Fibroblast of skin of scalp (primary cell): ENCODE measurements at regions not wholly inside any gene's neighbourhood (a gene's known extent, or its start where the extent isn't known, plus 50 kb on each side); places are given as distances from the start of the nearest gene placed in this dataset.

Experiments
- DNase-seq: peaks from one replicate; pipeline ENCODE4 v3.0.0-alpha.2; 2013

DNA sequence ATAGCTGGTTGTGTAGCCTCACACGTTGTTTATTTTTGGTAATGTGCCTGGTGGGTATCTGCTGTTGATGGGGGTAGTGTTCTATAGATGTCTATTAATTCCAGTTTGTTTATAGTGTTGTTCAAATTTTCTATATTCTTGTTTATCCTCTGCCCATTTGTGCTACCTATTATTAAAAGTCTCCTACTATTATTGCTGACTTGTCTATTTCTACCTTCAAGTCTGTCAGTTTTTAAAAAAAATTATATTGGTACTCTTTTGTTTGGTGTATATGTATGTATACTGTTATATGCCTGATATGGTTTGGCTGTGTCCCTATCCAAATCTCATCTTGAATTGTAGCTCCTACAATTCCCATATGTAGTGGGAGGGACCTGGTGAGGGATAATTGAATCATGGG is 578.6 kb downstream of the PCDH7 start:
- DNase-seq = no peak

DNA sequence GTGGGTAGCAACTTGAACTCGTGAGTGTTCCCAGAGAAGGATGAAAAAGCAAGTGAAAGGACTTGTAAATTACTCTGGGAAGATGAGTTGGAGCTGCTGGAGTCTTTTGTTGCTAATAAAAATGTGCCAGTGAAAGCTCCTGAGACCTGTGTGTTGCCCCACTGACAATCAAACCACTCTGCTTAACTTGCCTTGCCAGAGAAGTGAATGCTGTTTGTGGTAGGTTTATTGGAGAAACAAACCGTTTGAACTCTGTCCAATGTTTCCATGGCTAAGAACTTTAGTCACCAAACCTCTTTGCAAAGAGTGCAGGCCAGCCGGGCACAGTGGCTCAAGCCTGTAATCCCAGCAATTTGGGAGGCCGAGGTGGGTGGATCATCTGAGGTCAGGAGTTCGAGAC is 586.9 kb downstream of the PCDH7 start:
- DNase-seq = no peak

- DNase-seq = no peak
Observed at GRCh38 chr4:31324814-31325213, 604.6 kb downstream of the PCDH7 start.

DNA sequence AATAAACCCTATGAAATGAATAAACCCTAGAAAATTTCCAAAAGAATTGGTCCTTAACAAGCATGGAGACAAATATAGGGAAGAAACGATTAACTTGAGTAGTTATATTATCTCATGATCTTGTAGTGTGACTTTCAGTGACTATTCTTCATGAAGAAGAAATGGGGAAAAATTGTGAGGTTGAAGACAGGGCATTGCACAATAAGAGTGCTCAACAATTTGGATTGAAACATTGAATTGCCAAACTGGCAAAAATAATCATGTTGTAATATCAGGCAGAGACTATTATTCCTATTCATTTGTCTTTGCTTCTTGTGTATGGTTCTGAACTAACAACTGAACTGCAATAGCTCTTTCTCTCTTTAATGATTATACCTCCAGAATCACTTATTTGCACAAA is 605.1 kb downstream of the PCDH7 start:
- DNase-seq = no peak

DNA sequence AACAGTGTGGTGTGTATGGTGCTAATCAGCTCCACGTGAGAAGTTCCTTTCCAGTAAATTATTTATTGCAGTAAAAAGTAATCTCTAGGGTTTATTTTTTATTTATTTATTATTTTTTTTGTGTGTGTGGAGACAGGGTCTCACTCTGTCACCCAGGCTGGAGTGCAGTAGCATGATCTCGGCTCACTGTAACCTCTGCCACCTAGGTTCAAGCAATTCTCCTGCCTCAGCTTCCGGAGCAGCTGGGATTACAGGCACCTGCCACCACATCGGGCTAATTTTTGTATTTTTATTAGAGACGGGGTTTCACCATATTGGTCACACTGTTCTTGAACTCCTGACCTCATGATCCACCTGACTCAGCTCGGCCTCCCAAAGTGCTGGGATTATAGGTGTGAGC is 606.9 kb downstream of the PCDH7 start:
- DNase-seq = no peak

DNA sequence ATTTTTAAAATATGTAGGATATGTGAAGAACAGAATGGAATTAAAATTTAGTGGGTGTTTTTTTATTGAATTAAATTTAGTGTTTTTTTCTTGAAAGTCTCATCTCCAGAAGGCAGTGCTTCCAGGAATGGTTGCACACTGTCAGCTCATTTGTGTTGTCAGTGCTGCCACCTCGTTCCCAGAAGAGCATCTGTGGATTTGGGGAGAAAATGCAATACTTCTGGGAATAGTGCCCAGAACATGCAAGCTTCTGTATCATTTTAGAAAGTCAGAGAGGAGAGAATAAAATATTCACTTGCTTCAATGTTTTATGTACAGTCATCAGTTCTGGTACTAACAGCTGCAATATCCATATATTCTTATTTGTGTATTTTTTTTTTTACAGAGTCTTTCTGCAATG is 608.8 kb downstream of the PCDH7 start:
- DNase-seq = no peak

- DNase-seq = no peak
Observed at GRCh38 chr4:31334086-31334910, 614.1 kb downstream of the PCDH7 start.

DNA sequence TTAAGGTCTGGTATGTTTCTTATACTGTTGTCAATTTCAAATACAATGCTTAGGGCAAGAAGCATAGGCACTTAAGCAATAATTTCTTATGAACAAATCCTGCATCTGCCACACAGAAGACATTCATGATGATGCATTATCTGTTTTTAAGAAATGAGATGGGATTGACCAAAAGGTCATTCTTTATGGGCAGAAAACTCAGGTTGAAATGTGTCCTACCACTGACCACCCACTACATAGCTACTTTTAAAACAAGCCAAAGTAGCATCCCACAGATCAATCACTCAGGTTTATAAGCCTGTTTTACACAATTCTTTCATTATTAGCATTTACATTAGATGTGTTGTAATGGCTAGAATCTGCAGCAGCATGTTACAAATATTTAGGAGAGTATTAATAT is 617.8 kb downstream of the PCDH7 start:
- DNase-seq = no peak

DNA sequence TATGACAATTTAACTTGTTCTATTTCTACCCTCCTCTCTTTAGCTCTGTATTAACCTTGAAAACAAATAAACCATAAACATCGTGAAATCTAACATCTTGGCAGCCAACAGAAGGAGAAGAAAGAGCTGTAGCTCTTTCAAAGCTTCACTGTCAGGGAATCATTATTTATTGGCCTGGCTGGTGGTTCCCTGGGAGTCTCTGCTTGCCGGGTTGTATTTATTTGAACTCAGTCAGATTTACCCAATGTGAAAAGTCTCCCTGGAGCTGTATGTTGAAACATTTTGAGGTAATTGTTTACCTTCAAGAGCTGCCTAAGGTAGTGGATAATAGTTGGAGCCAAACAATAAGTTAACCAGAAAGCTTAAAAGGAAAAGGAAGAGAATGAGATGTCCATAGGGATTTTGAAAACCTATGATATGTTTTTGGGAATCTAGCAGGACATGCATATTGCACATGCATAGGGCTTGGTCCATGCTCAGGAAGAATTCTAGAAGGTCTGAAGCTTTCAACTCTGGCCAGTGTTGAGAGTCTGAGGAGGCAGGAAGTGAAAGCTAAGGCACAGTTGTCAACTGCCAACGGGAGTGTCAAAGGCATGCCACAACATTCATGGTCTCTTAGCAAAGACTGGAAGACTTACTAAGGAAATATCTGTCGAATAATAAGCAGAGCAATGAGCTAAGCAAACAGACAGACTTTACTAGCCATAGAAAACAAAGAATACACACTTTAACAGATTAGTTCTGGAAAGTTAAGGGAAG is 621.6 kb downstream of the PCDH7 start:
- no peak for DNase-seq

DNA sequence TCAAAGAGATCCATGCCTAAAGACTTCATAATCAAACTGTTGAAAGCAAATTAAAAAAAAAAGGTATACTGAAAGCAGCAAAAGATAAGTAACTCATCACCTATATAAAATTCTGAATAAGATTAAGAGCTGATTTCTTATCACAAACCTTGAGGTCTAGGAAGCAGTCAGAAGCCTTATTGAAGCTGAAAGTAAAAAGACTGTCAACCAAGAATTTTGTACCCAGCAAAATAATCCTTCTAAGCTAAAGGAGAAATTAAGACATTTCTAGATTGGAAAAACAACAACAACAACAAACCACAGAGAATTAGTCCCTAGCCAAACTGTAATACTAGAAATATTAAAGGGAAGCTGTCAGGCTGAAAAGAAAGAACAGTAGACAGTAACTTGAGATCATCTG is 622.9 kb downstream of the PCDH7 start:
- no peak for DNase-seq

DNA sequence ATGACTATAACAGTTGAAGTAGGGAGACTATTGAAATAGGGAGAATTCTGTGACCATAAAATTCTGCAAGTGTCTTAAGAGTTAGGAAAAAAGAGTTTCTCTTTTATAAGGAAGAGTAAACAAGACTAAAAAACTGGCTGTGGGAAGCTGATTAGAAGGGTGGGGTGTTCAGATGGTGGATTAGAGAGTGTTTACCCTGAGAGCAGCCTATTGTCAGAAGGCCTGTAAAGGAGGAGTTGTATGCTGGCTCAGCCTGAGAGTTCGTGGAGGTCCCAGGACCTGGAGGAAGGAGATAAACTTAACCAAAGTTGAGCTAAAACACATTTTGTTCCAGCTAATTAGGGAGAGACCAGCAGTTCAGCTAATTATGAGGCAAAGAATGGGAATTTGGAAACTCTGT is 629.7 kb downstream of the PCDH7 start:
- DNase-seq = no peak

- no peak for DNase-seq
Observed at GRCh38 chr4:31351695-31352094, 631.5 kb downstream of the PCDH7 start.

GRCh38 chr4:31356839-31357238 is 636.7 kb downstream of the PCDH7 start:
- DNase-seq = no peak

DNA sequence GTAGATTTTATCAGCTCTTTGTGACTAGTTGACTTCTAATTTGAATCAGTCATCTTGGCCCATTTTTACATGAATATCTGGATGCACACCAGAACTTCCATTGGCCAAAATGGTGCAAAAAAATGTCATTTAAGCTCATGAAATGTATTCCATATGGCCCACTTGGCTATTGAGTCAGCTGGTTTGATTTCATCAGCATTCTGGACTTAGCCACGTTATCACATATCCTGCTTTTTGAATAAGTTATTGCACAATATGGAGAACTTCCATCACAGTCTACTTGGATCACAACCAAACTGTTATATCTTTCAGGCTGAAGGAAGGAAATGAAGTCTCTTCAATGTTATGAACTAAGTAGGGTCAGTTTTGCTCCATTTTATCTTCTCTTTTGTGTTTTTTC is 640.6 kb downstream of the PCDH7 start:
- peak; percentile 52 for DNase-seq

DNA sequence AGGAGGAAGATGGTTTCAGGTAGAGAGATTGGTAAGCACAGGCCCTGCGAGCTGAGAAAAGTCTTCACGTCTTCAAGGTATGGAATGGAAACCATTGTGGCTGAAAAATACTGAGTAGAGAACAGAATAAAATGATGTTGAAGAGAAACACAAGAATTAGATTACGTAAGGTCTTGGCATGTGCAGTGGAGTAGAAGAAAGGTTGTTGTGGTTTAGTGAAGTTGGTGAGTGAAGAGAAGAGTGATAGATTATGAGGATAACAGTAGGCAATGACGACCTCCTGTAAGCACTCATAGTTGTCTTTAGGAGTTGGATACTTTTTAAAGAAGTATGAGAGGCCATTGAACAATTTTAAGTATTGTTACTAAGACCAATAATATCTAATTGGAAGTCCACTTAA is 642.6 kb downstream of the PCDH7 start:
- no peak for DNase-seq

DNA sequence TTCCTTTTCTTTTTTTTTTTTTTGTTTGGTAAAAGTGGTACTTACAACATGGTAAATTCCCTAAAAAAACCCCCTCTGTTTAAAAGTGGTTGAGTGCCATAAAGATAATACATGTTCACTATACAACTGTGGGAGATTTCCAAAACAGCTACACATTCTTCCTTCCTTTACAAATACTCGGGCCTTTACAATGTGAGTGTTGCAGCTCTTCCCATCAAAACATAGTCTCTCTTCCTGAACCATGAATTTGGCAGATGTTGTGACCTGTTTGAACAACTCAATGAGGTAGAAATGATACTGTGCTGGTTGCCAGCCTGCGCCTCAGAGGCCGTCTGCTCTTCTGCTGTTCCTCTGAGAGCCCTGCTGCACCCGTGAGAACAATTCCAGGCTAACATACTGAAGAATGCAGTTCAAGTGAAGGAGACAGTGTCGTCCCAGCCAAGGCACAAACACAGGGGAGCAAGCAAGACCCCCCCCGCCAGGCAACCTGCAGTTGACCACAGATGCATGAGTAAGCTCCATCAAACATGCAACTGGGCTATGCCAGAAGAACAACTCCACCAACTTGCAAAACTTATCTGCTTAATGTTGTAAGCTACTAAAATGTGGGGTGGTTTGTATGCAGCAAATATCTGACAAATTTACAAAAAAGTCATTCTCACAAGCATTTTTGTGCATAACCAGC is 645.0 kb downstream of the PCDH7 start:
- DNase-seq = peak; percentile 1

DNA sequence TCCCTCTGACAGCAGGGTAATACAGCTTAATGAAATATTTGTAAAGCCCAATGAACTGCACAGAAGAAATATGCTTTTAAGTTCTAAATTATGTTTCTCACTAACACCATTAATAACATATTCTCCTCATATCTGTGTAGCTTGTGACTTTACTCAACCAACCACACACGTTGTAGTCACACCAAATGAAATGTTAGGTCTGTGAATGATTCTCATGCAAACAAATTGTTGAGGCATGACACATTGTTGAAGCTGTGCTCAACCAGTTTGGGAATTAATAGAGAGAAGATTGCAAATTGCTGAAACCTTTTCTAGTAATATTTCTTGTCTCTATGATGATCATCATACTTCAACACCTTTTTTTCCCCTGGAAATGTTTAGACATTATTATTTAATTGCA is 645.9 kb downstream of the PCDH7 start:
- DNase-seq = peak; percentile 49

DNA sequence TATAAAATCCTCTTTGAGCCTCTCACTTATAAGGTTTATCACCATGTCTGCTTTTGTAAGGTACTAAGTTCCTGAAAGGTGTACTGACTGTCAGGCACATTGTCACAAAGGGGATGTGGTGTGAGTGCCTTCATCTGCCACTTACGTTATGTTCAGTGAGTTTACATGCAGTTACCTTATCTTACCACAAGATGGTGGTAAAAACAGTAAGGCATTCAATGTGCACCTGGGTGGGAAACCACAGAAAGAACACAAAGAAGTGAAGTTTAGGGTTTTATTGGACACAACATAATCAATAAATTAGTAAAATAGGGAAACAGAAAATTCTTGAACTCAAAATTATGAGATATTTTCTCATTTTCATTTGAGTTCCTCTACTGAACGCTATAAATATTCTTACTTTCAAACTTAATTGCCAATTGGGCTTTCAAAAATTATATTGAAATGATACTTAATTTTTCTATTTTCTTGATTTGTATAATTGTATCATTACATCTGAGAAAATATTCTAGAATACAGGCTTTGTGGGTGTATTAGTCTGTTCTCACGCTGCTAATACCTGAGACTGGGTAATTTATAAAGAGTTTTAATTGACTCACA is 650.8 kb downstream of the PCDH7 start:
- peak; percentile 42 for DNase-seq

DNA sequence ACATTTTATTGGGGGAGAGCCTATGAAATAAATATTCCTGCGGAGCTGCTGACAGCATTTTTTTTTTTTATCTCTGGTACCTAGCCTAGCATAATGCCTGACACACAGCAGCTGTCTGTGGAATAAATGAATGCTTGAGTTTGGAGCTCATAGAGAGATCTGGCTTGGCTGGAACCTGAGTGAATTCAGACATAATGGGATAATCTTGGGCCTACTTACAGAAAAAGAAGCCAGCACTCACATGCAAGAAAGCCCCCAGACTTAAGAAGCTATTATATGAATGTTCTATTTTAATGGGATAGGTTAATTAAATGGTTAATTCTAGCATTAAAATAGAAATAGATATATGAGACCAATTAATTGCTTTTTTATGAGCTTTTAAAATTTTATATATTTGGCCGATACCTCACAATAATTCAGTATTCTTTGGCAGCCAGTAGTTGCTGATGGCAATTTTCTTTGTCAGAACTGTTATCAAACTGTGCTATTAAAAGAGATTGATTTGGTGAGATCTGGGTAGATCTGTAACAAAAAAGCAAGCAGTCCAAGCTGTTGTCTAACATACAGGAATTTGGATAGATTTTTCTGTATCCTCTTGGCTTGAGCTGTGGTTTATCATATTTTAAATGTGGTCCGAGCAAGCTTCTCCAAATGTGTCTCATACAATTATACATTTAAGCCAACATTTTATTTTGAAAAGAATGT is 654.2 kb downstream of the PCDH7 start:
- no peak for DNase-seq

GRCh38 chr4:31375936-31376335 is 655.8 kb downstream of the PCDH7 start:
- DNase-seq = no peak

DNA sequence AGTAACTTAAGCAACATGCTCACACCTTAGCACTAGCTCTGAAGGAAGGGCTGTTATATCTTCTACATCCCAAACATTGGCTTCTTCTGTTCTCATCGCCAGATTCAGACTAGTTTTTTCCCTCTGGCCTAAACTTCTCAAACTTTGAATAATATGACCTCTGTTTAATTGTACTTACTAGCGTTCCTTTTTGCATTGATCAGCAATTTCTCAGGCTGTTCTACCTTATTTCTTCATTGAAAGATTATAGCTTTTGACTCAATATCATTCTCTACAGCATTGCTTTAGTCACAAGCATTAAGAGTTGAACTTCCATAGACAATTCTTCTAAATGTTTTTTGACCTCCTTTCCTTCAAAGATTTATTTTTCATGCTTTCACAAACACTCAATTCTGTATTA is 659.2 kb downstream of the PCDH7 start:
- no peak for DNase-seq

- DNase-seq = no peak
Observed at GRCh38 chr4:31383767-31384166, 663.6 kb downstream of the PCDH7 start.

DNA sequence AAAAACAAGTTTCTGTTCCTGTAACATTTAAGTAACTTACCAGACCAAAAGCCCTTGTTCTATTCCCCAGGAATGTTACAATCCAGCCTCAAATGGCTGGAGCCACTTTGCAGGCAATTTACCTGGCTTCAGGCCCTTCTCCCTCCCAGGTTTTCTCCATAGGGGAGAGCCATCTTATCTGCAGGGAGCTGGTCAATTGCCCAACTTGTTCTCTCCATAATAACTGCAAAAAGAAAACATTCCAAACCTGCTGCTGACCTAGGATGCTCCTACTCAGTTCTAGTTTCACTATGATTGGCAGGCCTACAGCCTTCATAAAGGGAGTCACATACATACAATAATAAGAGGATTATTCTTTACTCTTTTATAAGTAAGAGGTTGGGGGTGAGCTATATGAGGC is 670.7 kb downstream of the PCDH7 start:
- DNase-seq = no peak
